HEK293 (cell line): ENCODE measurements at regions not wholly inside any gene's neighbourhood (a gene's known extent, or its start where the extent isn't known, plus 50 kb on each side); places are given as distances from the start of the nearest gene placed in this dataset.

ENCODE experiments used
- CTCF ChIA-PET: fragments of 350-600 bp; formaldehyde crosslinking; extraction: SDS; loops from one replicate; lab custom pipeline; 2021; ENCODE audit warnings: antibody characterized with exemption; lab: Yijun Ruan, JAX
- POLR2A ChIA-PET: fragments of 300-600 bp; formaldehyde crosslinking; extraction: SDS; loops from one replicate; lab custom pipeline; 2020; ENCODE audit warnings: antibody characterized with exemption, inconsistent platforms; lab: Yijun Ruan, JAX
- H3K27ac ChIP-seq: fragments of 200-500 bp; sonication (Bioruptor generic); 2 replicates; pipeline ENCODE4 v1.5.1; 2014; ENCODE audit warnings: low read depth, low read length, control low read depth, inconsistent platforms; ENCODE audit errors: extremely low read depth
- H3K36me3 ChIP-seq, 2 experiments: fragments of 200-500 bp in 1 of 2; sonication (Bioruptor generic) in 1 of 2; 1 replicate in 1 of 2; 2 replicates in 1 of 2; pipeline ENCODE4 v1.5.1; 2014 to 2017; ENCODE audit warnings: inconsistent platforms in 2 of 2, low read length in 2 of 2; ENCODE audit not compliant: control insufficient read depth in 2 of 2, insufficient read depth in 1 of 2
- H3K4me1 ChIP-seq: fragments of 200-500 bp; sonication (Bioruptor generic); 2 replicates; pipeline ENCODE4 v1.5.1; 2014; ENCODE audit warnings: mild to moderate bottlenecking, low read length, inconsistent platforms; ENCODE audit not compliant: control insufficient read depth, insufficient read depth
- H3K4me3 ChIP-seq: 2 replicates; pipeline ENCODE4 v1.5.1; 2011; ENCODE audit warnings: low read depth, mild to moderate bottlenecking, control low read depth, low read length, moderate library complexity
- H3K9me3 ChIP-seq: fragments of 200-500 bp; sonication (Bioruptor generic); 2 replicates; pipeline ENCODE4 v1.5.1; 2014; ENCODE audit warnings: low read depth, low read length, inconsistent platforms; ENCODE audit not compliant: control insufficient read depth, insufficient read depth
- GLIS1 ChIP-seq: fragments of 450-650 bp; formaldehyde crosslinking; IDR thresholded peaks from 2 replicates; pipeline ENCODE4 v1.5.1; 2016; ENCODE audit warnings: missing biosample characterization, missing genetic modification characterization
- HIC1 ChIP-seq: fragments of 450-650 bp; formaldehyde crosslinking; IDR thresholded peaks from 2 replicates; pipeline ENCODE4 v1.5.1; 2016; ENCODE audit warnings: missing biosample characterization, missing genetic modification characterization
- KLF16 ChIP-seq: fragments of 450-650 bp; formaldehyde crosslinking; IDR thresholded peaks from 2 replicates; pipeline ENCODE4 v1.5.1; 2017; ENCODE audit warnings: missing biosample characterization, missing genetic modification characterization
- KLF7 ChIP-seq: fragments of 450-650 bp; formaldehyde crosslinking; IDR thresholded peaks from 2 replicates; pipeline ENCODE4 v1.5.1; 2016; ENCODE audit warnings: missing biosample characterization, missing genetic modification characterization, borderline replicate concordance
- OVOL3 ChIP-seq: fragments of 450-650 bp; formaldehyde crosslinking; IDR thresholded peaks from 2 replicates; pipeline ENCODE4 v1.5.1; 2016; ENCODE audit warnings: missing biosample characterization, missing genetic modification characterization
- PRDM1 ChIP-seq: fragments of 450-650 bp; formaldehyde crosslinking; IDR thresholded peaks from 2 replicates; pipeline ENCODE4; 2016; ENCODE audit warnings: missing biosample characterization, missing genetic modification characterization
- SALL2 ChIP-seq: fragments of 450-650 bp; formaldehyde crosslinking; IDR thresholded peaks from 2 replicates; pipeline ENCODE4 v1.5.0; 2017; ENCODE audit warnings: missing biosample characterization, mild to moderate bottlenecking, missing genetic modification characterization, borderline replicate concordance
- SCRT1 ChIP-seq: fragments of 450-650 bp; formaldehyde crosslinking; IDR thresholded peaks from 2 replicates; pipeline ENCODE4 v1.5.1; 2016; ENCODE audit warnings: missing biosample characterization, missing genetic modification characterization, borderline replicate concordance
- SETDB1 ChIP-seq: IDR thresholded peaks from one replicate; pipeline ENCODE4 v1.6.1; 2017; ENCODE audit warnings: mild to moderate bottlenecking, low read length, moderate library complexity, mixed read lengths; ENCODE audit not compliant: insufficient read length
- SP7 ChIP-seq: fragments of 450-650 bp; formaldehyde crosslinking; IDR thresholded peaks from 2 replicates; pipeline ENCODE4 v1.5.1; 2016; ENCODE audit warnings: missing biosample characterization, missing genetic modification characterization
- ZBTB26 ChIP-seq: fragments of 450-650 bp; formaldehyde crosslinking; optimal IDR thresholded peaks from 2 replicates; pipeline ENCODE3; 2016; ENCODE audit warnings: missing biosample characterization, mild to moderate bottlenecking, missing genetic modification characterization
- ZBTB8A ChIP-seq: fragments of 450-650 bp; formaldehyde crosslinking; IDR thresholded peaks from 2 replicates; pipeline ENCODE4 v1.5.1; 2016; ENCODE audit warnings: missing biosample characterization, missing genetic modification characterization
- ZNF10 ChIP-seq: fragments of 450-650 bp; formaldehyde crosslinking; IDR thresholded peaks from 2 replicates; pipeline ENCODE4 v1.5.1; 2017; ENCODE audit warnings: missing biosample characterization, missing genetic modification characterization
- ZNF169 ChIP-seq: fragments of 450-650 bp; formaldehyde crosslinking; IDR thresholded peaks from 2 replicates; pipeline ENCODE4 v1.5.1; 2016; ENCODE audit warnings: missing biosample characterization, missing genetic modification characterization
- ZNF223 ChIP-seq: fragments of 450-650 bp; formaldehyde crosslinking; IDR thresholded peaks from 2 replicates; pipeline ENCODE4 v1.5.1; 2016; ENCODE audit warnings: missing biosample characterization, missing genetic modification characterization
- ZNF266 ChIP-seq: fragments of 450-650 bp; formaldehyde crosslinking; IDR thresholded peaks from 2 replicates; pipeline ENCODE4 v1.5.1; 2016; ENCODE audit warnings: missing biosample characterization, missing genetic modification characterization, low read depth
- ZNF274 ChIP-seq, 2 experiments: fragments of 200-500 bp in 1 of 2; fragments of 450-650 bp in 1 of 2; sonication (Bioruptor generic) in 1 of 2; formaldehyde crosslinking in 1 of 2; IDR thresholded peaks; 2 replicates each; pipeline versions ENCODE4 v1.5.1 to v1.6.1; 2014 to 2016; ENCODE audit warnings: borderline replicate concordance in 1 of 2, inconsistent platforms in 1 of 2, low read length in 1 of 2, missing biosample characterization in 1 of 2, missing genetic modification characterization in 1 of 2
- ZNF433 ChIP-seq: fragments of 450-650 bp; formaldehyde crosslinking; IDR thresholded peaks from 2 replicates; pipeline ENCODE4 v1.5.1; 2016; ENCODE audit warnings: missing biosample characterization, missing genetic modification characterization, low read depth
- ZNF513 ChIP-seq: fragments of 450-650 bp; IDR thresholded peaks from 2 replicates; pipeline ENCODE4 v1.5.1; 2018; ENCODE audit warnings: missing biosample characterization, missing genetic modification characterization
- ZNF558 ChIP-seq: fragments of 450-650 bp; formaldehyde crosslinking; IDR thresholded peaks from 2 replicates; pipeline ENCODE4 v1.5.1; 2016; ENCODE audit warnings: missing biosample characterization, missing genetic modification characterization
- ZNF560 ChIP-seq: fragments of 450-650 bp; formaldehyde crosslinking; IDR thresholded peaks from 2 replicates; pipeline ENCODE4 v1.5.1; 2017; ENCODE audit warnings: missing biosample characterization, missing genetic modification characterization, borderline replicate concordance
- ZNF629 ChIP-seq: fragments of 450-650 bp; formaldehyde crosslinking; IDR thresholded peaks from 2 replicates; pipeline ENCODE4 v1.5.1; 2017; ENCODE audit warnings: missing biosample characterization, missing genetic modification characterization
- ZNF658 ChIP-seq: fragments of 450-650 bp; formaldehyde crosslinking; IDR thresholded peaks from 2 replicates; pipeline ENCODE4; 2016; ENCODE audit warnings: missing biosample characterization, missing genetic modification characterization
- ZNF670 ChIP-seq: fragments of 450-650 bp; formaldehyde crosslinking; IDR thresholded peaks from 2 replicates; pipeline ENCODE4 v1.5.1; 2016; ENCODE audit warnings: missing biosample characterization, missing genetic modification characterization, low read depth
- ZNF677 ChIP-seq: fragments of 450-650 bp; IDR thresholded peaks from 2 replicates; pipeline ENCODE4 v1.5.0; 2018; ENCODE audit warnings: missing biosample characterization, mild to moderate bottlenecking, missing genetic modification characterization, moderate library complexity
- ZNF701 ChIP-seq: fragments of 450-650 bp; formaldehyde crosslinking; IDR thresholded peaks from 2 replicates; pipeline ENCODE4 v1.5.1; 2016; ENCODE audit warnings: missing biosample characterization, missing genetic modification characterization
- ZNF704 ChIP-seq: fragments of 450-650 bp; formaldehyde crosslinking; IDR thresholded peaks from 2 replicates; pipeline ENCODE4 v1.5.1; 2016; ENCODE audit warnings: missing biosample characterization, missing genetic modification characterization
- ZNF837 ChIP-seq: fragments of 450-650 bp; formaldehyde crosslinking; IDR thresholded peaks from 2 replicates; pipeline ENCODE4 v1.5.1; 2016; ENCODE audit warnings: missing biosample characterization, missing genetic modification characterization

GRCh38 chr4:64822405-64822804 lies 413.2 kb upstream of the TECRL start:
- Histone ChIP-seq H3K4me3 (no peak overlapping the region), H3K4me1 (no peaks in the 10 kb centered on the region), H3K9me3 (no peaks in the 10 kb centered on the region), H3K36me3 (no peaks in the 10 kb centered on the region), H3K27ac (no peak overlapping the region)
- ChIA-PET CTCF (no interaction called here), POLR2A (no interaction called here)
- TF ChIP-seq ZBTB26 (tag by site-specific recombination) (no peak), SALL2 (no peak), ZNF169 (tag by site-specific recombination) (no peak), HIC1 (tag by site-specific recombination) (no peak), ZNF266 (tag by site-specific recombination) (no peak), SETDB1 (no peak), ZNF629 (no peak), OVOL3 (tag by site-specific recombination) (no peak), ZNF837 (tag by site-specific recombination) (no peak), ZNF677 (no peak), SP7 (tag by site-specific recombination) (no peak), SCRT1 (tag by site-specific recombination) (no peak), GLIS1 (tag by site-specific recombination) (no peak), ZBTB8A (tag by site-specific recombination) (no peak), ZNF658 (tag by site-specific recombination) (no peak), ZNF560 (tag by site-specific recombination) (no peak), ZNF701 (no peak), ZNF558 (tag by site-specific recombination) (no peak)

GRCh38 chr4:64821219-64821976 lies 412.1 kb upstream of the TECRL start:
- Histone ChIP-seq H3K9me3 (no peaks in the 10 kb centered on the region), H3K27ac (no peak overlapping the region), H3K36me3 (no peaks in the 10 kb centered on the region), H3K4me1 (no peaks in the 10 kb centered on the region), H3K4me3 (no peak overlapping the region)
- CTCF ChIA-PET: no interaction called here
- POLR2A ChIA-PET: no interaction called here
- TF ChIP-seq ZNF223 (tag by site-specific recombination) (no peak), ZNF10 (tag by site-specific recombination) (no peak), ZNF704 (no peak), KLF16 (no peak), ZNF513 (tag by site-specific recombination) (no peak), ZNF274 (IDR thresholded peaks at IDR 0.05; ENCODE audit: low read length) (no peak), ZNF274 (tag by site-specific recombination; IDR thresholded peaks at IDR 0.05; ENCODE audit: borderline replicate concordance) (no peak), PRDM1 (no peak), ZNF670 (no peak), KLF7 (tag by site-specific recombination) (no peak), ZNF433 (tag by site-specific recombination) (no peak), ZBTB26 (tag by site-specific recombination) (no peak)
